HEK293 (cell line): ENCODE measurements at regions not wholly inside any gene's neighbourhood (a gene's known extent, or its start where the extent isn't known, plus 50 kb on each side); places are given as distances from the start of the nearest gene placed in this dataset.

ENCODE experiments used
- ZBTB26 ChIP-seq: fragments of 450-650 bp; formaldehyde crosslinking; optimal IDR thresholded peaks from 2 replicates; pipeline ENCODE3; 2016; ENCODE audit warnings: missing biosample characterization, mild to moderate bottlenecking, missing genetic modification characterization
- ZBTB8A ChIP-seq: fragments of 450-650 bp; formaldehyde crosslinking; IDR thresholded peaks from 2 replicates; pipeline ENCODE4 v1.5.1; 2016; ENCODE audit warnings: missing biosample characterization, missing genetic modification characterization
- ZNF549 ChIP-seq: fragments of 450-650 bp; IDR thresholded peaks from 2 replicates; pipeline ENCODE4 v1.5.1; 2018; ENCODE audit warnings: missing biosample characterization, missing genetic modification characterization, mild to moderate bottlenecking, inconsistent platforms, moderate library complexity
- ZNF629 ChIP-seq: fragments of 450-650 bp; formaldehyde crosslinking; IDR thresholded peaks from 2 replicates; pipeline ENCODE4 v1.5.1; 2017; ENCODE audit warnings: missing biosample characterization, missing genetic modification characterization
- ZNF664 ChIP-seq: fragments of 450-650 bp; formaldehyde crosslinking; IDR thresholded peaks from 2 replicates; pipeline ENCODE4 v1.5.1; 2016; ENCODE audit warnings: missing biosample characterization, missing genetic modification characterization
- ZNF837 ChIP-seq: fragments of 450-650 bp; formaldehyde crosslinking; IDR thresholded peaks from 2 replicates; pipeline ENCODE4 v1.5.1; 2016; ENCODE audit warnings: missing biosample characterization, missing genetic modification characterization
- TF ChIP-seq, protein P1 (sequence below): fragments of 450-650 bp; formaldehyde crosslinking; IDR thresholded peaks from 2 replicates; pipeline ENCODE4 v1.5.1; 2016; ENCODE audit warnings: missing biosample characterization, missing genetic modification characterization
- TF ChIP-seq, protein P2 (sequence below): fragments of 450-650 bp; formaldehyde crosslinking; IDR thresholded peaks from 2 replicates; pipeline ENCODE4 v1.5.1; 2017; ENCODE audit warnings: missing biosample characterization, missing genetic modification characterization
- TF ChIP-seq, protein P3 (sequence below): fragments of 450-650 bp; formaldehyde crosslinking; IDR thresholded peaks from 2 replicates; pipeline ENCODE4 v1.5.1; 2016; ENCODE audit warnings: missing biosample characterization, missing genetic modification characterization

GRCh38 chr1:72524021-72524420 is 241.7 kb upstream of the NEGR1 start:
- TF ChIP-seq, protein P1, sequence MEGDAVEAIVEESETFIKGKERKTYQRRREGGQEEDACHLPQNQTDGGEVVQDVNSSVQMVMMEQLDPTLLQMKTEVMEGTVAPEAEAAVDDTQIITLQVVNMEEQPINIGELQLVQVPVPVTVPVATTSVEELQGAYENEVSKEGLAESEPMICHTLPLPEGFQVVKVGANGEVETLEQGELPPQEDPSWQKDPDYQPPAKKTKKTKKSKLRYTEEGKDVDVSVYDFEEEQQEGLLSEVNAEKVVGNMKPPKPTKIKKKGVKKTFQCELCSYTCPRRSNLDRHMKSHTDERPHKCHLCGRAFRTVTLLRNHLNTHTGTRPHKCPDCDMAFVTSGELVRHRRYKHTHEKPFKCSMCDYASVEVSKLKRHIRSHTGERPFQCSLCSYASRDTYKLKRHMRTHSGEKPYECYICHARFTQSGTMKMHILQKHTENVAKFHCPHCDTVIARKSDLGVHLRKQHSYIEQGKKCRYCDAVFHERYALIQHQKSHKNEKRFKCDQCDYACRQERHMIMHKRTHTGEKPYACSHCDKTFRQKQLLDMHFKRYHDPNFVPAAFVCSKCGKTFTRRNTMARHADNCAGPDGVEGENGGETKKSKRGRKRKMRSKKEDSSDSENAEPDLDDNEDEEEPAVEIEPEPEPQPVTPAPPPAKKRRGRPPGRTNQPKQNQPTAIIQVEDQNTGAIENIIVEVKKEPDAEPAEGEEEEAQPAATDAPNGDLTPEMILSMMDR (tag by site-specific recombination) = no peak
- TF ChIP-seq, protein P2, sequence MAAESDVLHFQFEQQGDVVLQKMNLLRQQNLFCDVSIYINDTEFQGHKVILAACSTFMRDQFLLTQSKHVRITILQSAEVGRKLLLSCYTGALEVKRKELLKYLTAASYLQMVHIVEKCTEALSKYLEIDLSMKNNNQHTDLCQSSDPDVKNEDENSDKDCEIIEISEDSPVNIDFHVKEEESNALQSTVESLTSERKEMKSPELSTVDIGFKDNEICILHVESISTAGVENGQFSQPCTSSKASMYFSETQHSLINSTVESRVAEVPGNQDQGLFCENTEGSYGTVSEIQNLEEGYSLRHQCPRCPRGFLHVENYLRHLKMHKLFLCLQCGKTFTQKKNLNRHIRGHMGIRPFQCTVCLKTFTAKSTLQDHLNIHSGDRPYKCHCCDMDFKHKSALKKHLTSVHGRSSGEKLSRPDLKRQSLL = no peak
- TF ChIP-seq ZBTB26 (no peak), ZNF664 (tag by site-specific recombination) (no peak), ZNF837 (tag by site-specific recombination) (no peak), ZNF629 (tag by site-specific recombination) (no peak), ZNF549 (tag by site-specific recombination) (no peak), ZBTB8A (tag by site-specific recombination) (no peak)
- TF ChIP-seq, protein P3, sequence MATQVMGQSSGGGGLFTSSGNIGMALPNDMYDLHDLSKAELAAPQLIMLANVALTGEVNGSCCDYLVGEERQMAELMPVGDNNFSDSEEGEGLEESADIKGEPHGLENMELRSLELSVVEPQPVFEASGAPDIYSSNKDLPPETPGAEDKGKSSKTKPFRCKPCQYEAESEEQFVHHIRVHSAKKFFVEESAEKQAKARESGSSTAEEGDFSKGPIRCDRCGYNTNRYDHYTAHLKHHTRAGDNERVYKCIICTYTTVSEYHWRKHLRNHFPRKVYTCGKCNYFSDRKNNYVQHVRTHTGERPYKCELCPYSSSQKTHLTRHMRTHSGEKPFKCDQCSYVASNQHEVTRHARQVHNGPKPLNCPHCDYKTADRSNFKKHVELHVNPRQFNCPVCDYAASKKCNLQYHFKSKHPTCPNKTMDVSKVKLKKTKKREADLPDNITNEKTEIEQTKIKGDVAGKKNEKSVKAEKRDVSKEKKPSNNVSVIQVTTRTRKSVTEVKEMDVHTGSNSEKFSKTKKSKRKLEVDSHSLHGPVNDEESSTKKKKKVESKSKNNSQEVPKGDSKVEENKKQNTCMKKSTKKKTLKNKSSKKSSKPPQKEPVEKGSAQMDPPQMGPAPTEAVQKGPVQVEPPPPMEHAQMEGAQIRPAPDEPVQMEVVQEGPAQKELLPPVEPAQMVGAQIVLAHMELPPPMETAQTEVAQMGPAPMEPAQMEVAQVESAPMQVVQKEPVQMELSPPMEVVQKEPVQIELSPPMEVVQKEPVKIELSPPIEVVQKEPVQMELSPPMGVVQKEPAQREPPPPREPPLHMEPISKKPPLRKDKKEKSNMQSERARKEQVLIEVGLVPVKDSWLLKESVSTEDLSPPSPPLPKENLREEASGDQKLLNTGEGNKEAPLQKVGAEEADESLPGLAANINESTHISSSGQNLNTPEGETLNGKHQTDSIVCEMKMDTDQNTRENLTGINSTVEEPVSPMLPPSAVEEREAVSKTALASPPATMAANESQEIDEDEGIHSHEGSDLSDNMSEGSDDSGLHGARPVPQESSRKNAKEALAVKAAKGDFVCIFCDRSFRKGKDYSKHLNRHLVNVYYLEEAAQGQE (tag by site-specific recombination) = no peak
